CD4-positive, alpha-beta T cell (primary cell): ENCODE measurements at regions not wholly inside any gene's neighbourhood (a gene's known extent, or its start where the extent isn't known, plus 50 kb on each side); places are given as distances from the start of the nearest gene placed in this dataset.

Experiments used
- ATAC-seq: fragments of 200-7000 bp; cut with Tn5 transposase; one replicate; pipeline ENCODE4 v1.10.0; 2022; ENCODE audit warnings: mild to moderate bottlenecking; ENCODE audit not compliant: poor library complexity
- CTCF ChIA-PET: fragments of 350-600 bp; sonication (Branson Sonifier 250); formaldehyde crosslinking; loops from one replicate; lab custom pipeline; 2021; ENCODE audit warnings: antibody characterized with exemption, inconsistent platforms; lab: Charles Lee
- POLR2A ChIA-PET: fragments of 350-600 bp; sonication (Branson Sonifier 250); formaldehyde crosslinking; loops from one replicate; lab custom pipeline; 2021; ENCODE audit warnings: antibody characterized with exemption, inconsistent platforms; lab: Charles Lee
- DNase-seq, 14 experiments: peaks; one replicate each; pipeline ENCODE4 v3.0.0-alpha.2; 2013 to 2020; ENCODE audit warnings: mixed read lengths in 2 of 14
- H3K27ac ChIP-seq, 2 donors: one replicate each; pipeline versions ENCODE4 v1.5.1 to v1.7.0; 2013; ENCODE audit warnings: low read length in 2 of 2, low read depth in 1 of 2, mild to moderate bottlenecking in 1 of 2
- H3K27me3 ChIP-seq, 2 experiments: 1 replicate in 1 of 2; 2 replicates in 1 of 2; pipeline versions ENCODE4 v1.6.1 to v1.7.0; 2013; ENCODE audit warnings: low read length in 2 of 2, control low read depth in 1 of 2, mild to moderate bottlenecking in 1 of 2, moderate library complexity in 1 of 2; ENCODE audit not compliant: insufficient read depth in 2 of 2, control insufficient read depth in 1 of 2
- H3K36me3 ChIP-seq: one replicate; pipeline ENCODE4 v1.6.1; 2013; ENCODE audit warnings: low read length, control low read depth; ENCODE audit not compliant: insufficient read depth
- H3K4me1 ChIP-seq: one replicate; pipeline ENCODE4 v1.6.1; 2013; ENCODE audit warnings: low read length, control low read depth; ENCODE audit not compliant: insufficient read depth
- H3K4me3 ChIP-seq: one replicate; pipeline ENCODE4 v1.5.1; 2013; ENCODE audit warnings: mild to moderate bottlenecking, low read length, moderate library complexity
- H3K9me3 ChIP-seq, 2 experiments: 1 replicate in 1 of 2; 2 replicates in 1 of 2; pipeline versions ENCODE4 v1.6.1 to v1.7.0; 2013; ENCODE audit warnings: low read length in 2 of 2, mild to moderate bottlenecking in 2 of 2, control low read depth in 1 of 2, moderate library complexity in 1 of 2; ENCODE audit not compliant: control insufficient read depth in 1 of 2, insufficient read depth in 1 of 2
- H3K27ac Mint-ChIP-seq: one replicate; pipeline ENCODE4 v1.8.0; 2020; ENCODE audit warnings: mixed read lengths
- H3K27me3 Mint-ChIP-seq: one replicate; pipeline ENCODE4 v1.8.0; 2021; ENCODE audit warnings: mixed read lengths
- H3K36me3 Mint-ChIP-seq: one replicate; pipeline ENCODE4 v1.8.0; 2021; ENCODE audit warnings: low read depth, mixed read lengths
- H3K4me1 Mint-ChIP-seq: one replicate; pipeline ENCODE4 v1.8.0; 2021; ENCODE audit warnings: low read depth, mixed read lengths
- H3K4me3 Mint-ChIP-seq: one replicate; pipeline ENCODE4 v1.8.0; 2020; ENCODE audit warnings: mild to moderate bottlenecking, mixed read lengths
- H3K9me3 Mint-ChIP-seq: one replicate; pipeline ENCODE4 v1.8.0; 2020; ENCODE audit warnings: mixed read lengths
- intact Hi-C, 2 experiments: fragments of 100-400 bp; cut with DNase I in 1 of 2; cut with micrococcal nuclease in 1 of 2; formaldehyde crosslinking; loops; one replicate each; pipeline versions ENCODE4 v1.15.1 to v1.9.0; 2023 to 2025; cut with DNase I, micrococcal nuclease
- TF ChIP-seq, protein P1 (sequence below): fragments of 200-600 bp; IDR thresholded peaks from one replicate; pipeline ENCODE4 v1.8.0; 2022; ENCODE audit warnings: antibody characterized with exemption, mild to moderate bottlenecking

GRCh38 chr1:181341026-181341632, 142.2 kb upstream of the CACNA1E start:
- intact Hi-C loops = no loop called here

GRCh38 chr1:181344091-181344490, 139.2 kb upstream of the CACNA1E start:
- TF ChIP-seq, protein P1, sequence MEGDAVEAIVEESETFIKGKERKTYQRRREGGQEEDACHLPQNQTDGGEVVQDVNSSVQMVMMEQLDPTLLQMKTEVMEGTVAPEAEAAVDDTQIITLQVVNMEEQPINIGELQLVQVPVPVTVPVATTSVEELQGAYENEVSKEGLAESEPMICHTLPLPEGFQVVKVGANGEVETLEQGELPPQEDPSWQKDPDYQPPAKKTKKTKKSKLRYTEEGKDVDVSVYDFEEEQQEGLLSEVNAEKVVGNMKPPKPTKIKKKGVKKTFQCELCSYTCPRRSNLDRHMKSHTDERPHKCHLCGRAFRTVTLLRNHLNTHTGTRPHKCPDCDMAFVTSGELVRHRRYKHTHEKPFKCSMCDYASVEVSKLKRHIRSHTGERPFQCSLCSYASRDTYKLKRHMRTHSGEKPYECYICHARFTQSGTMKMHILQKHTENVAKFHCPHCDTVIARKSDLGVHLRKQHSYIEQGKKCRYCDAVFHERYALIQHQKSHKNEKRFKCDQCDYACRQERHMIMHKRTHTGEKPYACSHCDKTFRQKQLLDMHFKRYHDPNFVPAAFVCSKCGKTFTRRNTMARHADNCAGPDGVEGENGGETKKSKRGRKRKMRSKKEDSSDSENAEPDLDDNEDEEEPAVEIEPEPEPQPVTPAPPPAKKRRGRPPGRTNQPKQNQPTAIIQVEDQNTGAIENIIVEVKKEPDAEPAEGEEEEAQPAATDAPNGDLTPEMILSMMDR = no peak
- Mint-ChIP-seq H3K4me1 (peaks cover 17% of the 10 kb centered on the region), H3K27ac (no peak overlapping the region), H3K27me3 (no peaks in the 10 kb centered on the region), H3K36me3 (no peaks in the 10 kb centered on the region), H3K9me3 (no peaks in the 10 kb centered on the region), H3K4me3 (no peak overlapping the region)
- Histone ChIP-seq H3K9me3 (peaks cover 0 to 5% of the 10 kb centered on the region in 2 experiments), H3K36me3 (no peaks in the 10 kb centered on the region), H3K27ac (no peak overlapping the region), H3K27me3 (no peaks in the 10 kb centered on the region), H3K4me1 (peaks cover 13% of the 10 kb centered on the region), H3K4me3 (no peak overlapping the region)
- ChIA-PET CTCF (no interaction called here), POLR2A (no interaction called here)
- no peak for ATAC-seq
- intact Hi-C loops = no loop called here
- DNase-seq = no peak

More at GRCh38 chr1:181341026-181341632, 142.2 kb upstream of the CACNA1E start:
- no peaks in the 10 kb centered on the region for H3K27me3 Mint-ChIP-seq
- ChIA-PET POLR2A (no interaction called here), CTCF (no interaction called here)
- no peak overlapping the region for H3K27ac Mint-ChIP-seq
- peaks cover 13% of the 10 kb centered on the region for H3K4me1 ChIP-seq
- H3K4me3 Mint-ChIP-seq = no peak overlapping the region
- peaks cover 17% of the 10 kb centered on the region for H3K4me1 Mint-ChIP-seq
- no peak overlapping the region for H3K27ac ChIP-seq
- no peak overlapping the region for H3K4me3 ChIP-seq
- DNase-seq (no peak), ATAC-seq (no peak)
- no peaks in the 10 kb centered on the region for H3K27me3 ChIP-seq
- no peaks in the 10 kb centered on the region for H3K36me3 Mint-ChIP-seq
- H3K36me3 ChIP-seq = no peaks in the 10 kb centered on the region
- TF ChIP-seq, protein P1 = no peak
- H3K9me3 Mint-ChIP-seq = peaks cover 8% of the 10 kb centered on the region
- peaks cover 0 to 5% of the 10 kb centered on the region in 2 experiments for H3K9me3 ChIP-seq

GRCh38 chr1:181345146-181345545, 138.2 kb upstream of the CACNA1E start:
- Histone ChIP-seq H3K27me3 (no peaks in the 10 kb centered on the region), H3K36me3 (no peaks in the 10 kb centered on the region), H3K27ac (no peak overlapping the region), H3K4me1 (peaks cover 13% of the 10 kb centered on the region), H3K9me3 (peaks cover 0 to 5% of the 10 kb centered on the region in 2 experiments), H3K4me3 (no peak overlapping the region)
- H3K4me1 Mint-ChIP-seq = peaks cover 17% of the 10 kb centered on the region
- H3K36me3 Mint-ChIP-seq = no peaks in the 10 kb centered on the region
- no peak overlapping the region for H3K4me3 Mint-ChIP-seq
- CTCF ChIA-PET = no interaction called here
- H3K27ac Mint-ChIP-seq = no peak overlapping the region
- intact Hi-C loops = no loop called here
- POLR2A ChIA-PET = no interaction called here
- no peaks in the 10 kb centered on the region for H3K9me3 Mint-ChIP-seq
- no peaks in the 10 kb centered on the region for H3K27me3 Mint-ChIP-seq
- TF ChIP-seq, protein P1 = no peak
- DNase-seq = no peak
- no peak for ATAC-seq
